Endodermal cell (in vitro differentiated cells): ENCODE measurements at regions not wholly inside any gene's neighbourhood (a gene's known extent, or its start where the extent isn't known, plus 50 kb on each side); places are given as distances from the start of the nearest gene placed in this dataset.
A peak's percentile ranks its signal among the peaks of the same experiment; 100 is the strongest.

Experiments used
- DNase-seq: peaks from one replicate; pipeline ENCODE4 v3.0.0-alpha.2; 2017
- H3K27ac ChIP-seq: 2 replicates; pipeline ENCODE4 v1.5.1; 2013; ENCODE audit warnings: mild to moderate bottlenecking, low read depth, low read length, moderate library complexity
- H3K27me3 ChIP-seq: 2 replicates; pipeline ENCODE4 v1.6.1; 2013; ENCODE audit warnings: mild to moderate bottlenecking, low read length, moderate library complexity; ENCODE audit not compliant: insufficient read depth, control insufficient read depth, poor library complexity, severe bottlenecking
- H3K36me3 ChIP-seq: 2 replicates; pipeline ENCODE4 v1.7.0; 2013; ENCODE audit warnings: mild to moderate bottlenecking, low read length, moderate library complexity; ENCODE audit not compliant: control insufficient read depth, insufficient read depth
- H3K4me1 ChIP-seq: one replicate; pipeline ENCODE4 v1.7.0; 2013; ENCODE audit warnings: low read length; ENCODE audit not compliant: control insufficient read depth, insufficient read depth
- H3K4me3 ChIP-seq: 2 replicates; pipeline ENCODE4 v1.5.1; 2013; ENCODE audit warnings: mild to moderate bottlenecking, low read length, moderate library complexity
- H3K9ac ChIP-seq: 2 replicates; pipeline ENCODE4 v1.6.1; 2013; ENCODE audit warnings: mild to moderate bottlenecking, low read length, moderate library complexity; ENCODE audit not compliant: poor library complexity, severe bottlenecking; ENCODE audit errors: extremely low read depth
- H3K9me3 ChIP-seq: 2 replicates; pipeline ENCODE4 v1.6.1; 2013; ENCODE audit warnings: mild to moderate bottlenecking, low read length, moderate library complexity; ENCODE audit not compliant: control insufficient read depth
- H3K27ac Mint-ChIP-seq: 2 replicates; pipeline ENCODE4 v1.8.0; 2020; ENCODE audit warnings: mixed read lengths
- H3K27me3 Mint-ChIP-seq: 2 replicates; pipeline ENCODE4 v1.8.0; 2021; ENCODE audit warnings: mild to moderate bottlenecking, mixed read lengths; ENCODE audit not compliant: insufficient read depth
- H3K36me3 Mint-ChIP-seq: 2 replicates; pipeline ENCODE4 v1.8.0; 2020; ENCODE audit warnings: low read depth, mixed read lengths
- H3K4me1 Mint-ChIP-seq: 2 replicates; pipeline ENCODE4 v1.8.0; 2020; ENCODE audit warnings: mixed read lengths
- H3K4me3 Mint-ChIP-seq: 2 replicates; pipeline ENCODE4 v1.8.0; 2020; ENCODE audit warnings: mild to moderate bottlenecking, moderate library complexity, mixed read lengths
- H3K9me3 Mint-ChIP-seq: 2 replicates; pipeline ENCODE4 v1.8.0; 2020; ENCODE audit warnings: mild to moderate bottlenecking, mixed read lengths
- CTCF ChIP-seq: fragments of 200-600 bp; sonication (generic); conservative IDR thresholded peaks from 2 replicates; pipeline ENCODE4 v1.5.0; 2021; ENCODE audit warnings: antibody characterized with exemption, mild to moderate bottlenecking
- WGBS, 2 experiments: methylation state at CpG; one replicate each; pipeline versions ENCODE4 v1.1.5 to v1.1.7; 2013; ENCODE audit warnings: missing lambda C conversion rate in 2 of 2, mixed read lengths in 1 of 2; ENCODE audit not compliant: insufficient coverage in 1 of 2, insufficient read length in 1 of 2; 5-methylcytosine and 5-hydroxymethylcytosine counted together

DNA sequence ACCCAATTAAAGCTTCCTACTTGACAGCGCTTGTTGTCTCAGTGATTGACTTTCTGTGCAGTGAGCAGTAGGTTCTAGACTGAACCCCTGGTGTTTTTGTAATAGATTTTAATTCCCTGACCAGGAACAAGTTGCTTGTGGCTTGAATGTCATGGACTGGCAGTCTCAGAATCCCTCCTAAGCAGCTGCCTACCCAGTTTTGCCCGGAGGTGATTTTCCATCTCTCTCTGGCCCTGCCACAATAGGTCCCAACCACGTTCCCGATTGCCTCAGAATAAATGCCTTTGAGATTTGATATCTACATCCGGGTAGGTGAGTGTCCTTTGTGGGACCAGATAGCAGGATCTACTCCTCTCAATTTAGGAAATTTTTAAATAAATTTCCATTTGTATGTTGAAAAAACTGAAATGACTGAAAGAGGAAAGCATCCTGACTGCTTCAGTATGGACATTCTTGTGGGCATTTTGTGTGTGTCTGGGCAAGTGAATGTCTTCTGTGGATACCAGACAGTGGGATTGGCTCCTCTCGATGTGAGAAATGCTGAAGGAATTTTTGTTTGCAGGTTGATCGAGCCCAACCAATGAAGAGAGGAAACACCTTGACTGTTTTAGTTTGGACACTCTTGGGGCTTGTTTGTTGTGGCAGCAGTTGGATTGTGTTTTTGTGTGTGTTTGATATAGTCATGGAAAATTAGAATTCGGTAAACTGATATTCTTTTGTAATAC, 1607.4 kb downstream of the C4orf33 start:
- H3K9ac ChIP-seq = no peak overlapping the region
- H3K27me3 Mint-ChIP-seq = no peaks in the 10 kb centered on the region
- no peaks in the 10 kb centered on the region for H3K4me1 Mint-ChIP-seq
- no peaks in the 10 kb centered on the region for H3K27me3 ChIP-seq
- 94 to 95% methylated on average over 5 to 8 of the region's 8 CpGs for WGBS, 2 experiments
- peaks cover 53% of the 10 kb centered on the region for H3K9me3 Mint-ChIP-seq
- peaks cover 74% of the 10 kb centered on the region for H3K9me3 ChIP-seq
- no peak for TF ChIP-seq CTCF
- H3K27ac ChIP-seq = no peak overlapping the region
- H3K27ac Mint-ChIP-seq = no peak overlapping the region
- H3K4me3 ChIP-seq = no peak overlapping the region
- H3K4me1 ChIP-seq = no peaks in the 10 kb centered on the region
- H3K36me3 ChIP-seq = no peaks in the 10 kb centered on the region
- H3K36me3 Mint-ChIP-seq = peaks cover 19% of the 10 kb centered on the region
- no peak for DNase-seq
- H3K4me3 Mint-ChIP-seq = no peak overlapping the region

GRCh38 chr4:130705023-130705422, 1609.1 kb downstream of the C4orf33 start:
- Mint-ChIP-seq H3K36me3 (peaks cover 14% of the 10 kb centered on the region), H3K27ac (no peak overlapping the region), H3K4me1 (no peaks in the 10 kb centered on the region), H3K9me3 (peaks cover 48% of the 10 kb centered on the region), H3K4me3 (no peak overlapping the region), H3K27me3 (no peaks in the 10 kb centered on the region)
- H3K4me1 ChIP-seq = peaks cover 5% of the 10 kb centered on the region
- DNase-seq = no peak
- peaks cover 74% of the 10 kb centered on the region for H3K9me3 ChIP-seq
- peak; percentile 36 for TF ChIP-seq CTCF
- H3K36me3 ChIP-seq = no peaks in the 10 kb centered on the region
- H3K9ac ChIP-seq = no peak overlapping the region
- no peaks in the 10 kb centered on the region for H3K27me3 ChIP-seq
- no peak overlapping the region for H3K27ac ChIP-seq
- H3K4me3 ChIP-seq = no peak overlapping the region

DNA sequence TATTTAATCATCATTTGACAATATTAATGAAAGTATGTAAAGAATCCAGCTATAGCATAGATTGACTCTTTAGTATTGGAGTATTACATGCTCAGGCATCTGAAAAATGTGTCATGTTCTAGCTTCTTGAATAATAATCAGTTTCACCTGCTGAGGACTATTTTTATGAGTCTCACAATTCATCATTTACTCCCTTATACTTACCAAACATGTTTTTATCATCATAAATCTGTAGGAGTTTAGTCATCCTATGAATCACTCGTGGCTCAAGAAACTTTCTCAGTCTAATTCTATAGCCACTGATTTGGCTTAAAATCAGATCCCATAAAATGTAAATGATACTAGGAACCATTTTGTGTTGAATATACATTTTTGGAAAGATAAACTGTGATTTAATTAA, 1616.1 kb downstream of the C4orf33 start:
- Histone ChIP-seq H3K4me1 (peaks cover 5% of the 10 kb centered on the region), H3K27me3 (no peaks in the 10 kb centered on the region), H3K36me3 (no peaks in the 10 kb centered on the region), H3K4me3 (no peak overlapping the region), H3K9me3 (peaks cover 29% of the 10 kb centered on the region), H3K27ac (no peak overlapping the region), H3K9ac (no peak overlapping the region)
- H3K27me3 Mint-ChIP-seq = no peaks in the 10 kb centered on the region
- no peaks in the 10 kb centered on the region for H3K4me1 Mint-ChIP-seq
- H3K27ac Mint-ChIP-seq = no peak overlapping the region
- DNase-seq = no peak
- peaks cover 8% of the 10 kb centered on the region for H3K36me3 Mint-ChIP-seq
- no peak for TF ChIP-seq CTCF
- H3K4me3 Mint-ChIP-seq = no peak overlapping the region
- peaks cover 31% of the 10 kb centered on the region for H3K9me3 Mint-ChIP-seq
- WGBS, 2 experiments = 95% methylated on average over 1 of the region's 1 CpG; no CpG with 5 or more reads in 1 of the 2 experiments
